ENCODE measurements at regions not wholly inside any gene's neighbourhood (a gene's known extent, or its start where the extent isn't known, plus 50 kb on each side); places are given as distances from the start of the nearest gene placed in this dataset.

- no peak for TF ChIP-seq CTCF (IDR thresholded peaks at IDR 0.05 in 4 of 5, conservative IDR thresholded peaks at IDR 0.05 in 1 of 5)
- no peak for TF ChIP-seq POLR2A (IDR thresholded peaks at IDR 0.05)
These were observed 354.5 kb upstream of the IZUMO3 start for GRCh38 chr9:24900179-24900578.

Data from gastrocnemius medialis (tissue), 4 donors.